ENCODE measurements at regions not wholly inside any gene's neighbourhood (a gene's known extent, or its start where the extent isn't known, plus 50 kb on each side); places are given as distances from the start of the nearest gene placed in this dataset.

DNA sequence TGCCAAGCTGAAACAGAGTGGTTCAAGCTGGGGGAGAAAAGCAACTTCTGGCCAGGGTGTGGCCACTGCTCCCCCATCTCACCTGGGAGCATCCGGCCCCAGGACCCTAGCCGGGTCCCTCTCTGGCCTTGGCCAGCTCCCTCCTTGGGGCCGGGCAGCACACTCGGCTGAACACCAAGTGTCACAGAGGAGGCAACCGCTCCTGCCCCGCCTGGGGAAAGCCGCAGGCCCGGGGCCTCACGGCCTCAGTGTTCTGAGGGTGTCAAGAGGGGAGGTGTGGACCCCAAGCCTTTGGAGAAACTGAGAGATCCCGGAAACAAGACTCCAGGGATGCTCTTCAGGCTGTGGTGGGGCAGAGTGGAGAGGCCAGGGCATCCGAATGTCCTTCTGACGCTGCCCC, 88.4 kb downstream of the ENGASE start:
- no peak for DNase-seq

DNA sequence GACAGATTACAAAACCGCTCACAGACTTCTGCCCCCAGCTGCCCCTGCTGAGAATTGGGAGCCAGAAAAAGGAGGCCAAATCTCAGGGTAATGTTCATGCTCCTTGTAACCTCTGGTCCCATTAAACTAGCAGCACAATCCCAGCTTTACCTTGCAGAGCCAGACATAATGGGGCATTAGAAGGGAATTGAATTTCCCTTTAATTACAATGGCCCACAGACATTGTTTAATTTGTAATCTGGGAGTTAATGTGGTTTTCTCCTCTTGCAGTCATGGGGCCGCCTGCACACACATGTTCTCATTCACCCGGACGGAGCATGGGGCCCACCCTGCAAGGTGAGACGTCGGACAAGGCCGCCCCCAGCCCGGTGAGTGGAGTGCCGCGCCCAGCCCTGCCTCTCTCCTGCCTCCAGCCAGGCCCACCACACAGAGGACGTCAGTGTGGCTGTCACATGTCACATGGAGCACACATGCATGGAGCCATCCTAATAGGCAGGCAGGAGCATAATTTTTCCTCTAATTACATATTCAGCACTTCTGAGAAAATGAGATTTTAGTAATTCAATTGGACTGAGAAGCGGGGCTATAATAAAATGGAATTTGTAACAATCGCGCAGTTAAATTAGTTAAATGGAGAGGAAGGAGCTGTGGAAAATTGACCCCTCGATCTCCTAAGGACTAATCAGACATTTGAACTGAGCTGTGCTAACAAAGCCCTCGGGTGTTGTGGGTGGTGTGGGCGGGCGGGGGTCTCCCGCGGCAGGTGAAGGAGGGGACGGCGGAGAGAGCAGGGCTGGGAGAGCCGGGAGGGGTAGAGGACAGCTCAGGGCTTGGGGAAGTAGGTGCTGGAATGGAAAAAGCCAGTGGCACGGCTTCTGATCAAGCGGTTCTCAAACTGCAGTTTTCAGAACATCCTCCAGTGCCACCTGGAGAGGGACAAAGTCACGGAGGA, 87.7 kb downstream of the ENGASE start:
- DNase-seq = no peak

DNA sequence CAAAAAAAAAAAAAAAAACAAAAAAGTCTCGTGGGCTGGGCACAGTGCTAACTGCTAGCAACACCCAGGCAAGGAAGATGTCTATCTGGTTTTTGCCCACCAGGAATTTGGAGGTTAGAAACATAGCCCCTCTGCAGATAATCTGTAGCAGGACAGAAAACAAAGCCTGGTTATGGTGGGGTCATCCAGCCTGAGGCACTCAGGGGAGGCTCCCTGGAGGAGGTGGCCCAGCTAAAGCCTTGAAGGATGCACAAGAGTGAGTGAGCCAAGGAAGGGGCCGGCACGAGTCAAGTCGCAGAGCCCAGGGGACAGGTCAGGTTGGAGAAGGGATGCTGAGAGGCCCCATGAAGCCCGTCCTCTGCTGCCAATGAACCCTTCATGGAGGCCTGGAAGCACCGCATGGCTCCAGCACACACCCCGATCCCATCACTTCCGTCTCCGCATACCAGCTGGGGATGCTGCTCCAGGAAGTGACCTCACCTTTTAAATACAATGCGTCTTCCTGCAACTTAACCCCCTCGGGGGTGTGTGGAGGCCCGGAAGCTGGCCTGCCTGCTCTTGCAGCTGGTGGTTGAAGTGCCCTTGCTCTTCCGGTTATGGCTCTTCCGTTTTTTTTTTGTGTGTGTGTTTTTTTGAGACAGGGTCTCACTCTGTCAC, 86.5 kb downstream of the ENGASE start:
- DNase-seq = no peak

DNA sequence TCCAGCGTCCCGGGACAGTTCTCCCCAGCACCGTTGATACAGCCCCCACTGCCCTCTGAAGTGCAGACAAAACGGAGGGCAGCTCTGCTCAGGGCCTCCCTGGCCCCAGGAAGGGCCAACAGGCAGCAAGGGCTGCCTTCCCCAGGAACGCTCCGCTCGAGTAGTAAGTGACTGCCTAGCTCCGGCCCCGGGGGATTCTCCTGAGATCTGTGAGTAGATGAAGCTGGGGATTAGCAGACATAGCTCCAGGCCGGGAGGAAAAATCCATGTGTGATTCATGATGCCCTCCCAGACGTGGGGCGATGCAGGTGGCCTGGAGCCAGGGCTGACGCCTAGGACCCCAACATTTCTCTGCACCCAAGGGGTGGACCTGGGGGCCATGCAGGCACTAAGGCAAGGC, 85.3 kb downstream of the ENGASE start:
- no peak for DNase-seq

DNA sequence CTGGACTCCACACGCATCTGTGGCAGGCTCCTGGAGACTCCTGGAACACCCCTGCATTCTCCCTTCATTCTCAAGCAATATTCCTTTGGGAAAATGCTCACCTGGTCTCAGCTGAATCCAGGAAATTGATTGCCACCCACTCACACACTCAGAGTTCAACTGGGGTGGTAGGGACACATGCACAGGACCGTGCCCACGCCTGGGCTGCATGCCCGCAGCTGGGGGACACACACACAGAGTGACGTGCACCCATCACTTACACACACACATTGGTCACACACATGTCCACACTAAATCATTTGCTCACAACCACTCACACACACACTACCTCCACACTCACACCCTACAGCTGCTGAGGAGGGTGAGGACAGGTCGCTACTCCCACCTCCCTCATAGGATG, 84.8 kb downstream of the ENGASE start:
- no peak for DNase-seq

DNA sequence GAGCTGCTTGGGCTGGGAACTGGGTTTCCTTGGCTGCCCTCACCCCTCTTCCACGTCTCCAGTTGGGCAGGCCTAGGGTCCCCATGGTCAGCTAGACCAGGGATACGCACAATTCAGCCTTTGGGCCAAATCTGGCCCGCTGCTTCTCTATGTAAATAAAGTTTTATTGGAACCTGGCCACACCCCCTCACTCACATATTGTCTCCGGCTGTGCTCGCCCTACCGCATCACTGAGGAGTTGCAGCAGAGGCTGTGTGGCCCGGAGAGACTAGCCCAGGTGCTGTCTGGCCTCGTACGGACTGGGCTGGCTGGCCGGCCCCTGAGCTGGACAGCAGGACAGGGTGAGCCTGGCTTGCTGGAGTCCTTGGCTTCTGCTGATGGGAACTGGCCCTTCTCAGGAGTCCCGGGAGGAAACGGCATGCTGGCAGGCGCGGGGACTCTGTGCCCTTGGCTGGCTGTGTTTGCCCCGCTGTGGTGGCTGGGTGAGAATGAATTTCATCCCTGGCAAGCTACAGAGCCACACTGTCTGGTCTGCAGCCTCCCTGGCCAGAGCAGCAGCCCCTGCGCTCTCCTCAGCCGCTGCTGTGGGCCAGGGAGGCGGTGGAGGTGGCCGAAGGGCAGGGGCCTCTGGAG, 82.0 kb downstream of the ENGASE start:
- DNase-seq = peak in 2 of 58 donors; percentile 3 to 6

DNA sequence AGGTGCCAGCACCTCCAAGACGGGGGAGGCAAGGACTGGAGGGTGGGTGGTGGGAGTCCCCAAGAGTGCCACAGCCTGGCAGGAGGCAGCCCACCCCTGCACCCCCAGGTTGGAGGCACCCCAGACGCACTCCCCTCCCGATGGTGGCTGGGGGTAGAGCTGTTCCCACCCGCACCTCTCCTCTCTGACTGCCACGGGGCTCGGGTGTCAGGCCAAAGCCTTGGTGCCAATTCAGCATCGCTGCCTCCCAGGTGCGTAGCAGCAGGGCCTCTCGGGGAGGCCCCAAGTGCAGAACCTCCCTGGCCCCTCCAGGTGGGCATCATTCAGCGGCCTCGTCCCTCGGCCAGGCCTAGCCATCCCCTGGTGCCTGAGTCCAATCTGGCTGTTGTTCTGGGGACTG, 81.1 kb downstream of the ENGASE start:
- no peak for DNase-seq

DNA sequence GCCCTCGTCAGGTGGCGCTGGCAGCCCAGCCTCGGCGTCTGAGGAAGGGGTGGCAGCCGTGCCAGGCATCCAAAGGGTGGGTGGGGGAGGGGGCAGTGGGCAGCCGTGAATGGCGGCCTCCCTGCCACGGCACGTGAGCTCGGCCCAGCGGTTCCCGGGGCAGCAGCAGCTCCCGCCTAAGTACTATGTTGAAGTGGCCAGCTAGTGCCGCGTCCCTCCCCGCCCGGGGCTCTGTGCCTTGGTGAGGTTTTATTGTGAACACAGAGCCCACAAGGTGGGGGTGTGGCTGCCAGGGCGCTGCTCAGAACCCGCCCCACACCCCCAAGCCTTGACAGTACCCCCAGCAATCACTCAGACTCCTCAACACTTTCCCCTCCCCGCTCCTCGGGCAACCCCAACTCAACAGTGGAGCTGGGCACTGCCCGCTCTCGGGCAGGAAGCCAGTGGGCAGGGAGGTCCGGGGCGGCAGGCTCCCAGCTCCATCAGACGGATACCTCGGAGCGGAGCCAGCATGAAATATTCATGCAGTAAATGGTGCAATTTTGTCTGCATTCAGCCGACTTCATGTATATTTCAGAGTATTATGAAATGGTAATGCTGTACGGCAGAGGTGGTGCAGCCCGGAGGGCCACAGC, 80.4 kb downstream of the ENGASE start:
- DNase-seq = peak in 25 of 58 donors; percentile 6 to 57 (median 18)

DNA sequence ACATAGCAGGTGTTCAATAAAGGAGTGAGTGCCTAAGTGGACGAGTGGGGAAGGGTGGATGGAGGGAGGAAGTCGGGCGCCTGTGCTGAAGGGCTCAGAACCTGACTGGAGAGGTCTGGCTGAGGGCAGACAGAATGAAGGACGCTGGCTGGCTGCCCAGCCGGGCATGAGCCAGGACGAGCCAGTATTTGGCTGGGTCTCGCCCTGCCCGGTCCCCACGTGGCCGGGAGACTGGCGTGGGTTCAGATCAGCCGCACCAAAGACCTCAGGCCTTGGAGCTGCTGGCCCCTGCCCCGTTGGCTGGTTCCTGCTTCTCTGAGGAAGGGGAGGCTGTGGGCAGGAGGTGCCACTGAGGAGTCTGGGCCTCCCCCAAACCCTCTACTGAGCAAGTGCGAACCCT, 79.8 kb downstream of the ENGASE start:
- peak in 11 of 58 donors; percentile 0 to 44 (median 11) for DNase-seq

DNA sequence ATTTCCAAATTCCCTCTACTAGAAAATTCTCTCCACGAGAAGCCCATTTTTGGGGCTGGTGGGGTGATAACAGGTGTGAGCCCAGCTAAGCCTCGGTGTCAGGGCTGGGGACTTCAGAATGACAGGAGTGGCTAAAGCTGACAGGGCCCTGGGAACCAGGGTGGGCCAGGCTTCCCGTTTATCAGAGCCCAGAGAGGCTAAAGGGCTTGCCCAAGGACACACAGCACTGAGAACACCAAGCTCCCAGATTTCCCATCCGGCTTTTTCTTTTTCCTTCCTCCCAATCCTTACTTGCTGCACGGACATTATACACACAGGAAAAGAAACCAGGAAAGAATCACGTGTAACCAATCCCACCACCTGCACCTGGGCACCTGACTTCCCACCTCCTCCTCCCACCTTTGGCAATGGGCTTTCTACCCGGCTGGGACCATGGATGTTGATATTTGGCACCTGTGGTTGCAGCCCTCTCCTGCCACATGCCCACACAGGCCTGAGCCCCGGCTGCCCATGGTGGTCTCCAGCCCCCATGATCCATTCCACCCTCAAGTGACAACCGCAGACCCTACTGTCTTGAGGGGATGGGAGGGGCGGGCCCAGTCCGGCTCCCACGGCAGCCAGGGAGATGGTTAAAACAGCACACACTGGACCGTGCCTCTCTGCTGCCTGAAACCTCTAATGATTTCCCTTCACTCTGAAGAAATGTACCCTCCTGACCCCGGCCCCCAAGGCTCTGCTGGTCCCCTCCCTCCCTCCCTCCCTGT, 78.9 kb downstream of the ENGASE start:
- DNase-seq = no peak

DNA sequence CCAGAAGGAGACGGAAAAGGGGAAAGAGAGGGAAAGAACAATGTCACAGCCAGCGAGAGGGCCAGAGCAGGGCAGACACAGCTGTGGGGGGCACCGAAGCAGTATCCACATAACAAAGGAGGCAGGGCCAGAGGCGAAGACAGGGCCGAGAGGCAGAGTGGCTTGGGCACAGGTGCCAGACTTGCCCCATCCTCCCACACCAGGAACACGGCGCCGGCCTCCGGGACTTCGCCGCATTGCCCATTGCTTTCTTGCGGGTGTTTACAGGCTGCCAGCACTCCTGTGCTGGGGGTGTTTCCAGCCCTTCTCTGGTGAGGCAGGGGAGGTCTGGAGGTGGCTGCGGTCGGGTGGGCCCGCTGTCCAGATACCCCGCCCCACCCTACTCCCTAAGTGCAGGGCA, 78.0 kb downstream of the ENGASE start:
- no peak for DNase-seq

DNA sequence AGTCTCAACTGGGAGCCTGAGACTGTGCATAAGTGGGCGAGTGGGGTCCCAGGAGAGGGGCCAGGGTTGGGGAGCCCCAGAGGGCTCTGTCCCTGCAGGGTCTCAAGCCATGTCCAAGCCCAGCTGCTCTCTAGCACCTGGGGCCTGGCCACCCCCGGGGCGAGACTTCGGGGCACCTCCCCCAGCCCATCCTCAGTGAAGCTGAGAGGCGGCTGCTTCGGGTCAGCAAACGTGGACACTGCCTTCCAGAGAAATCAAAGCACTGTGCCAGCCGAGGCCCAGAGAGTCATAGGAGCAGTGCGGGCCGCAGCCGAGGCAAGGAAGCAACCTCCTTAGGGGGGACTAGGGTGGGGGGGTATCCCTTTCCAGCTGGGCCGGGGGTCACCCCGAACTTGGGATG, 77.5 kb downstream of the ENGASE start:
- DNase-seq = no peak

DNA sequence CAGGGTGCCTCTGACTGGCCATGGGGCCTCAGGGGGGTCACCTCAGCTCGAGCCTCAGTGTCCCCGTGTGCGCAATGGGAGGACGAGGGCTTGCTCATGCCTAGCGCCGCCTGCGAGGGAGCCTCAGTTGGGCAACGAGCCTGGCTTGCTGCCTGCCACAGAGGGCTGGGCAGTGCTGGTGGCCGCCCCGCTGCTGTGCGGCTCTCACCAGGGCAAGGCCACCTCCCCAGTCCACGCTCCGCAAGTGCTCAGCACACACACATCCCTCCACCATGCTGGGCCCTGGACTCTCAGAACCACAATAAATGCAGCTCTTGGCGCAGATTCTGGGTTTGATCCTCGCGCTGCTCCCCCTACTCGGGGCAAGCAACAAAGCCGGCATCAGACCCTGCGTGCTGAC, 76.2 kb downstream of the ENGASE start:
- DNase-seq = no peak

DNA sequence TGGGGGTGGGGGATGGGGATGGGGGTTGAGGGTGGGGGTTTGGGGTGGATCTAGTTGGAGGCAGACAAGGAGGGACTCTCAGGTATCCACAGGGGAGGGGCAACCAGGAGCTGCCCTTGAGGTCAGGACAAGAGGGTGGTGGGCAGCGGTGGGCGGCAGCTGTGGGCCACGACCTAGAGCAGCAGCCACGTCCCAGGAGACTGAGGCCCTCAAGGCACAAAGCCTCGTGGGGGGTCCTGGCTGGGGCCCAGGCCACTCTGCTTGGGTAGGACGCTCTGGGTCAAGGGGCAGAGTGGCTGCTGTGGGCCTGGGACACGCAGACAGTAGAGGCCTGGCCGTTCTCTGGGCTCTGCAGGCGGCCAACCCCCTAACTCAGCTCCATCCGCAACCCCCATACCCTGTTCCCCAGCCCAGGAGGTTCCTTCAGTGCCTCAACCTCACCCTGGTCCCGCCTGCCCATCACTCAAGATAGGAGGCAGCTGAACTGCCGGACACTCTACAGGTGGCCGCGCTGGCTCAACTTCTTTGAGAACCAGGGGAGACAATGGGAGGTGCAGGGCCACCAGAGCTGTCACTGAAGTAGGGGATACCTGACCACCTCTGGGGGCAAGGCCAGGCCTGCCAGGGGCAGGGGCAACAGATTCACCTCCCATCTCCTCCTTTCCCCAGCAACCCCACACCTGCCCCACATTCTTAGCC, 75.6 kb downstream of the ENGASE start:
- DNase-seq = no peak

DNA sequence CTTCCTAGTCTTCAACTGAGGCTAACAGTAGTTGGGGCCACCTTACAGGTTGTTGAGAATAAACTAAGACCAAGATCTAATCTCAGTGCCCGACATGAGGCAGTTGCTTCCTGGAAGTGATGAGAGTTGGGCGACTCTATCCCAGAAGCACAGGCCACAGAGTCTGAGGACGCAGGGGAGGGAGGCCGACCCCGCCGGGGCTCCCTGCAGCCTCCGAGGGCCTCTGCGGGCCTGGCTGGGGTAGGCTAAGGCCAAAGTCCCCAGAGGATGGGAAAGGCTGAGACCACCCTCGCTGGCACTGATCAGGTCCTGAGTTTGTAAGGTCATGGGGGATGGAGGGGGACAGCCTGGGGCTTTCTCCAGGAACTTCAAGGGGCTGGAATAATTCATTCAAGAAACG, 74.0 kb downstream of the ENGASE start:
- DNase-seq = no peak

DNA sequence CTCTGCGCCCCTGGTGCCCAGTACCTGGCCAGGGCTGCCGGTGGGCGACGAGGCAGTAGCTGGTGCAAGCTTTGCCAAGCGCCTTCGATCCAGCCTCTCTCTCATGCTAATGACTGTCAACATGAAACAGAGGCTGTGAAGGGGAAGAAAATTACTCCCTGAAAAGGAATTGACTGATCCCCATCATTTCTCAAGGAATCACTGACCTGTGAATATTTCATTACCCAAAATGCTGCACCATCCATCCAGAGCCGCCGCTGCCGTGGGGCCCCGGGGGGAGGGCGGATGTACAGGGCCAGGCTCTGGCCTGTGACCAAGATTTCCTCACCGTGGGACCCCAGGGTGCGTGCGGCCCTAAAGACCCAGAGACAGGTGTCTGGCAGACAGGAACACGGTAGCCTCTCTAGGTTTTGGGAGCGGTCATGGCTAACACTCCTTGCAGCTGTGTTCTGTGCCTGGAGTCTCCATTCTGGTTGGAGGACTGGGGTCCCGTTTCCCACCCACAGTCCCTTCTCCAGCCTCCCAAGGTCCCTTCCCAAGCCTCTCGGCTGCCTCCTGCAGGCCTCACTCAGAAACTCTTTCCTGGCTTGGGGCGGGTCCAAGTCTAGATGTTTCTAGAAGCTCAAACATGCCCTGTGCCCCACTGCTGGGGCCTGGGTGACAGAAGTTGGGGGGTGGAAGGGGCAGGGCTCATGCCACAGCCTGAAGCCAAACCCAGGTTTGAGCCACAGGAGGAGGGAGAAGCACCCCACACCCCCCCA, 73.3 kb downstream of the ENGASE start:
- no peak for DNase-seq

DNA sequence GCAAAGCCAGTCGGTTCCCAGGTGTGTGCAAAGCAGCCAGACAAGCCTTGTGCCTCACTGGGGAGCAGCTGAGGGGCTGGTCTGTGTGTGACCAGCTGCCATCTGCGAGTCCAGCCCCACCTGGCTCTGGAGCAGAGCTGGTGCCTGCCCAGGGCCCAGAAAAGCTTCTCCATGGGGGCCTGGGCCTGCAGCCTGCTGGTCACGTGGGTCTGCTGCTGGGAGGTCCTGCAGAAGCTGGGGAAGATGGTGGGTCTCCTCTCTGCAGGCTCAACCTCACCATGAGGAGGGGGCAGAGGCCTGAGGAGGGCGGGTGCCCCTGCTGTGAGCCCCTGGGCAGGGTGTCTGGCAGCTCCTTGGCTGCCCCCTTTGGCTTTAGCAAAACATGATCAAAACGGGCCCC, 71.9 kb downstream of the ENGASE start:
- DNase-seq = no peak

DNA sequence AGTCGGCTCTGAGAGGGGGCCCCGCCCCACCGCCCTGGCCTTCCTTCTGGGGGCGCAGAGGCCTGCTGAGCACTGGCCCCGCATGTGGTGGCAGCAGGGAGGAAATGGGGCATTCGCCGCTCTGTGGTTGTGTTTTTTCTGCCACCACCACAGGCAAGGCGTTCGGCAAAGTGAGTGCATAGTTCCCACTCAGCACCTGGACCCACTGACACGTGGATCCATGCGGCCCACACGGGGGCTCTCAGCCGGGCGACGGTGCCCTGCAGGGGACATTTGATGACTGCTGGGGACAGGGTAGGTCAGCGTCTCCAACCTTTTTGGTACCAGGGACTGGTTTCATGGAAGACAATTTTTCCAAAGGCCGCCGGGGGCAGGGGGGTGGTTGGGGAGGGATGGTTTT, 70.9 kb downstream of the ENGASE start:
- DNase-seq = no peak

DNA sequence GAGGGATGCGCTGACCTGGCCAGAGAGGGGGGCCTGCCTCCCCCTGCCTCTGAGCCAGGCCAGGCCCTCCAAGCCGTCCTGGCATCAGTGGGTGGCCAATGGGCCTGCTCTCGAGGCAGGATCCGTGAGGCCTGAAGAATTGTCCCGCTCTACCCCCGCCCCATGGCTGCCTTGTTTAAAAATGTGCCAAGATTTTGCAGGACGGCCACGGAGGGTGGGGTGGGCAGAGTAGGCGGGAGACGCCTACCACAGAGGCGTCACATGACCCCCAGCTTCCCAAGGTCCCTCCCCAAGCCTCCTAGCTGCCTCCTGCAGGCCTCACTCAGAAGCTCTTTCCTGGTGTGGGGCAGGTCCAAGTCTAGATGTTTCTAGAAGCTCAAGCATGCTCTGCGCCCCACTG, 69.5 kb downstream of the ENGASE start:
- no peak for DNase-seq

DNA sequence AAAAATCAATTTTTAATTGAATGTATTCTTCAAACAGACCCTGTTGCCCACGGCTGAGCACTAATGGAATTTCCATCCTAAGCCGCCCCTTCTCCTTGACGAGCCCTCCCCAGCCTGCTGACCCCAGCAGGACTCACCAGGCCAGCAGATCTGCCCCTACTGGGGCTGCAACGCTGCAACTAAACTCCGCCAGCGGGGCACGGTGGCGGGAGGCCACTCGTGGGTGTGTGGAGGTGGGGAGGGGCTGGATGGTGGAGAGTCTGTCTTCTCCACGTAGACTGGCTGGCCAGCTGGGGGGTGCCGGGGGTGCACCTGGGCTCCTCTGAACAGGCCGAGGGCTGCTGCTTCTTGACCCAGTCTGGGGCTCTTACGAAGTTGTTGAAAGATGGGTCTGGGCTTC, 67.8 kb downstream of the ENGASE start:
- no peak for DNase-seq
